ENCODE measurements at regions not wholly inside any gene's neighbourhood (a gene's known extent, or its start where the extent isn't known, plus 50 kb on each side); places are given as distances from the start of the nearest gene placed in this dataset.
A peak's percentile ranks its signal among the peaks of the same experiment; 100 is the strongest.

DNA sequence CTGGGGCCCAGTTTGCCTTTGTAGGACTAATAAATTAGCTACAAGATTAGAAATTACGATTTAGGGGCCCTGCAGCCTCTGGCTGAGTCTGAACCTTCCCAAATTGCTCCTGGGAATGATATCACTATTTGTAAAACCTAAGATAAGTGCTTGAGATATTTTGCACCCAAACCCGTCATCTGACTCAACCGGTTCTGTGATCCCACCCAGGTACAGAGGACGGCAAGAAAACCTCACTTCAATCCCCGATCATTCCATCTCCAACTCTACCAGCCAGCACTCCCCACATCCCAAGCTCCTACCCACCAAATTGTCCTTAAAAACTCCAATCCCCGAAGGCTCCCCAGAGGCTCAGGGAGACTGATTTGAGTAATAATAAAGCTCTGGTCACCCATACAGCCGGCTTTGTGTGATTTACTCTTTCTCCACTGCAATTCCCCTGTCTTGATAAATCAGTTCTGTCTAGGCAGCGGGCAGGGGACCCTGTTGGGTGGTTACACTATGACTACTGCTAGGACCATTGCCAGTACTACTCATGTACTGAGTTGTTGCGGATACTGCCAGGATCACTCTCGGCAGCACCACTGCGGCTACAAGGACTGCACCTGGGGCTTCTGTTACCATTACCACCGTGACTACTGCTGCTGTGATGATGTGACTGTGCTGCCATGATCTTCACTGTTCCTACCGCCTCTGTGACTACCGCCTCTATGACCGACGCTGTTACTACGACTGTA is 73.1 kb downstream of the IRF8 start:
- DNase-seq, result no peak

DNA sequence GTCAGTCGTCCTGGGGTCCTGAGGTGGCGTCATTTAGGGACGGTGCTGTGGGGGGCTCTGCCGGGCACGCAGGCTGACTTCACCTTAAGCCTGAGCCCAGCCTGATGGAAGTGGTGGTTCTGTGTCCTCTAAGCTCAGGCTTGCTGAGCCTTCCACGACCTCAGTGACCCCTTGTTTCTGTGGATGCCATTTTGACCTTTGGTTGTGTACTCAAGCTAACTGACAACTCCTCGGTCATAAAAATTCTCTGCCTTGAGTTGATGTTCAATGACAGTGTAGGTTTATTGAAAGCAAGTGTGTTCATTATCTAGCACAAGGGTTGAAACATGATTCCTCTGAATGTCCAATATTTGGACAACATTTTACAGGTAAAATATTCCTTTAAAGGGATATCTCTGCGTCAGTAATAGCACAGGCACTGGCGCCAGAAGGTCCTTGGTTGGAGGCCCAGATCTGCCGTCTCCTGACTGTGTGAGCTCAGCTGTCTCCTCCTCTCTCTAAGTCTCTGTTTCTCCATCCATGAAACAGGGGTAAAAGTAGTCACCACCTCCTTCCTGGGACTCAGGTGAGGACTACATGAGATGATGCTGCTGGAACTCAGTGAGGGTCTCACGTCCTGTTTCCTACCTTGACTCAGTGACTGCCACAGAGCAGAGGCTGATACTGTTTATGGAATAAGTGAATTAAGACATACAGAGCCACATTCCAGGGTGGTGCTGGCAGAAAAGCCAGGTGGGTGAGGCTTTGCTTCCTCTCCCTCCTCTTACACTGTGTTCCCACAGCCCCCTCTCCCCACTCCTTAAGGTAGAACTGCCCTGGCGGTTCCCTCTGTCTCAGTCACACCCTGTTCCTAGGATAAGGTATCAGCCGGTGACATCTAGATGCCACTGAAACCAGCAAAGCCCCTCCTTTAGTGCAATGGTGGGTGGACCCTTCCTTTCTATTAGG is 75.7 kb downstream of the IRF8 start:
- DNase-seq, result no peak

DNA sequence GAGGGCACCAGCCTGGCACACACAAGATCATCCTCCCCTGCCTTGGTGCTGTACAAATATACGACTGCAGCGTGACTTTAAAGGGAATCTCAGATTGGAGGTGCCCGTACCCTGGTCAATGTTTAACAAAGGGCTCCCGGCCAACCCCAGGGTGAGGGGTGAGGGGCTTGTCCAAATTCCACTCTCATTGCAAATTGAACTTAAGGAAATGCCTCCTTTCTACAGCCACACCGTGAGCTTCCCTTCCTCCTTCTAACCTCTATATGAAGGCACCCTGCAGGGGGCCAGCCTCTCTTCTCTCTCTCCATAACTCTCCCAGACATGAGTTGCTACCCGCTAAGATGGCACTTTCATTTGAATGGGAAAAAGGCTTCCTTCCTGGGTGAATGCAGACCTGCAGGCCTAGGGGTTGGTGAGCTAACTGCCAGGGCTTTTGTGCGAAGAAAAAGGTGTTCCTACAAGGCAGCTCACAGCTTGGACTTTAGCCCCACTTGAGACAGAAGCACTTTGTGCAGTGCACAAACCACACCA is 76.6 kb downstream of the IRF8 start:
- no peak for DNase-seq

DNA sequence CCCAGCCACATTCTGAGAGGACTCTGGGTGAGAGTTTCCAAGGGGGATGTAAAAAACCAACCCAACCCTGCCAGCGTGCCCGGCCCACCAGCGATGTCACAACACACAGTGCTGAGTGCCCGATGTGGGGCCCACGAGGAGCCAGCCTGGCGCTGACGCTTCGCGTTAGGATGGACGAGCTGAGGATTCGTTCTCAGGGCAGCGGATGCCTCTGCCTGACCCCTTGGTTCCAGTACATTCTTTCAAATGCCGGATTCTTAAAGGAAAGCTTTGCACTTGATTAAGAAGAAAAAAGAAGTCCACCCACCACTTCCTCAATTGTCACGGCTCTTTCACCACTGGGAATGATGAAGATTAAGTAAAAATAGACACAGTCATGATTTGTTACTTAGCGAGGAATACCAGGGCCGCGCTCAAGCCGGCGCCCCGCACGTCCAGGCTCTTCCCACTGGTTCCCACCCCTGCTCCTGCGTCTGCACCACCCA is 79.4 kb downstream of the IRF8 start:
- no peak for DNase-seq

DNA sequence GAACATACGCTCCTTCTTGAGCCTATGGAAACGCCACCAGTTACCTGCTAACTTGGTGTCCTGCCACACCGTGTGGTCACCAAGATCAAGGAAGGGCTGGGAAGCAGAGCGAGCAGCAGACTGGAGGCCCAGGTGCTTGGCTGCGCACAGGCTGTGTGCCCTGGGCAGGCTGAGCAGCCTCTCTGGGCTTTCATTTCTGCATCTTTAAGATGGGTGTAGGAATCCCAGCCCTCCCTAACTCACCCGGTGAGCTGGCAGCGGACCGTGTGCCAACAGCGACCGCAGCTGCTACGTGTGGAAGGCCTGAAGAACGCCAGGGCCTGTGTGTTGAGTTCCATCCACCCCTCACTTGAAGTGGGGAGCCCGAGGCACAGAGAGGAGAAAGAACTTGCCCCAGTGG is 80.0 kb downstream of the IRF8 start:
- no peak for DNase-seq

DNA sequence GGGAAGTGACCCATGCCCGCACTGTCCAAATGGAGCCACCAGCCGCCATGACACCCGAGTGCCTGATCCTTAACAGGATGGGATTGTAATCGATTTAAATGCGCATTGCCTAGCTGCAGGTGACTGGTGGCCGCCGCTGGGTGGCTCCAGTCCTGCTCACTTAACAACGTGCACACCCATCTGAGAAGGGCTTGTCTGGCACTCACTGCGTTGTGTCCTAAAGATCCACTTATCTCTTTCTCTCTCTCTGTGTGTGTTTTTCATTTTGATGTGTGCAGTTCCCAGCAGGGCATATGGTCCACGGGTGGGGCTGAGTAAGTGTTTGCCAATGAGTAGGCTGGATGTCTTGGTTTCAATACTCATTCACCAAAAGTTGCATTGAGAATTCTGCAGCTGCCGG is 80.6 kb downstream of the IRF8 start:
- DNase-seq, result no peak

DNA sequence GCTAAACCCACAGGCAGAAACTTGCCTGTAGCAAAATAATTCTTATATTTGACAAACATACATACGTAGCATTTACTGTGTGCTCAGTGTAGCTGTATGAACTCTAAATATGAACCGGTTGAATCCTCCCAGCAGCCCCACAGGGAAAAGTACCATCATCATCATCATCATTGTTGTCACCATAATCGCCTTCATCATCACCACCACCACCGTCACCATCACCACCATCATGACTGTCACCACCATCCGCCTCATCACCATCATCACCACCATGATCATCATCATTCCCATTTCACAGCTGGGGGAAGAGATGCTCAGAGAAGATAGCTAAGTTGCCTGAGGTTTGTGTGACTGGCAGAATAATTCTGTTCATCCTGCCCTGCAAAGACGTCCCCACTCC is 81.7 kb downstream of the IRF8 start:
- no peak for DNase-seq

DNA sequence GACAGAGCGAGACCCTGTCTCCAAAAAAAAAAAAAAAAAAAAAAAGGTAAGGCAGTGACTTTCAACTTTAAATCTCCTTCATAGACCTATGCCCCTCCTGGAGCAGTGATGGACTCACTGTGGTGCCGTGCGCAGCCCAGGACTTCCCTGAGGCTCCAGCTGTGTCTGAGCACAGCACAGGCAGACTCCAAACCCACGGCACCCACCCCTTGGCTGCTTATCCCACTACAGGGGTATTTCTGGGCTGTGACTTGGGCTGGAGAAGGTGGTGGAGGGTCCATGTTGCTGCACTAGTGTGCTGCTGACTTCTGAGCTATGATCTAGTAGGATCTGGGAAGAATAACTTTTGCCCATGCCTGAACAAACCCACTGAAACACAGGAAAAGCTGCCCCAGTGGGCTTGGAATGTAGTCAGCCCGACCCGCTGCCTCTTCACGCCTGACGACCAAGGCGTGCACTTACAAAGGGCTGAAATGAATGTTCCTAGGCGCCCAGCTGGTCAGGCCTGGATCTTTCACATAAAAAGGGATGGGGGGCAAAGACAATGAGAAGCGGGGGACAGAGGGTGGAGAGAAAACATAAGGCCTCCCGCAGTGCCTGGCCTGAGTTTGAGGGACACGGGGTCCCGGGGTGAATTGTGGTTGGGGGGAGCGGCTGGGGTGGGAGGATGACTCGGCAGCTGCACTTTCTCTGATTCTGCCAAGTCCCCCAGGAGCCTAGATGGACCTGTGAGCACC is 83.0 kb downstream of the IRF8 start:
- DNase-seq, result no peak

DNA sequence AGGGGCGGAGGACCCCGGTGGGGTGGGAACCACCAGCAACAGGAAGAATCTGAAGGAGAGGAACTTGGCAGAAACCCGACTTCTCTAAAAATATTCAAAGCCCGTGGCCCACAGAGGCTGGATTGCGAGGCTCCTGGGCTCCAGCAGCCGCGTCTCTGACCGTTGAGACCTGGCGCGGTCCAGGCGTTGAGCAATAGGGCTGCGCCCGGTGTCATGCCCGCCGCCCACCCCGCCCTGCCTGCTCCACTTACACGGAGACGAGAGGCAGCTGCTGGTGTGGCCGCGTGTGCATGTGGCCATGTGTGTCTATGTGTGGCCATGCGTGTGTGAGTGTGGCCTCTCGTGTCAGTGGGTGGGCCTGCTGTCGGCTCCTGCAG is 83.6 kb downstream of the IRF8 start:
- DNase-seq, result no peak

DNA sequence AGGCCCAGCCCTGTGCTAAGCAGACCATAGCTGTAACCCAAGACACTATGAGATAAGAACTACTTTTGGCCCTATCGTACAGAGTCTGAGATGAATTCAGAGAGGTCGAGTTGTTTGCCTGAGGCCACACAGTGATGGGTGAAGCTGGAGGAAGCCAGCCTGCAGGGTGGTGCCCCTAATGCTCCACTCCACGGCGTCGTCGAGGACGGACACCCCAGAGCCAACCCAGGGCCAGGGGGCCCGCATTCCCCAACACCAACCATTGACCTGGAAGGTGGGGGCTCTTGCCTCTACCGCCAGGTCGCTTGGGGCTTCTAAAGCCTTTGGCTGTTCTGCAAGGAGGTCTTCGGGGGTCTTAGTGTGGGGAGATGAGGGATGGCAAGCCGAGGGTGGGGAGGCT is 84.1 kb downstream of the IRF8 start:
- no peak for DNase-seq

DNA sequence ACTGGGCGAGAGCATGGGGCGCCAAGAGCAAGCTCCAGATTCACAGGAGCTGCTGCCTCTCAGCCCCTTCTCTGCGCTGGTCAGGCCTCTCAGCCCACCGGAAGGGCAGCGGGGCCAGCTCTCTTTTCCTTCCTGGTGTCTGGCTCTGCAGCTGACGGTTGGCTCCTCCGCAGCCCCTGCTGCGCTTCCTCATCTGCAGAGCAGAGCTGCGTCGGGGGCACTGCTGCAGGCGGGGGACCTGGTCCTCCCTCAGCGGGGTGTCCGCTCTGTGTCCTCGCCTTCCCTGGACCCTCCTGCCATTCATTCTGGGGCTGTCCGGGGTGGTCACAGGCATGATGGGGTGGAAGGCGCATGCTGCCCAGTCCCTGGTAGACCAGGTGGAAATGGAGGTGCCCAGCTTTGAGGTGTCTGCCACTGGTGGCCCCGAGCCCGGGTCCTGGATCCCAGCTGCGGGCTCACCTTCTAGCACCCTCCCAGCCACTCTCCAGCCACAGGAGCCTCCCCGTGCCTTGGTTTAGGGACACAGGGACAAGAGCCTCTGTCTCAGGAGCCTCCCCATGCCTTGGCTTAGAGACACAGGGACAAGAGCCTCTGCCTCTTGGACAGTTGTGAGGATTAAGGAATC is 84.8 kb downstream of the IRF8 start:
- no peak for DNase-seq

DNA sequence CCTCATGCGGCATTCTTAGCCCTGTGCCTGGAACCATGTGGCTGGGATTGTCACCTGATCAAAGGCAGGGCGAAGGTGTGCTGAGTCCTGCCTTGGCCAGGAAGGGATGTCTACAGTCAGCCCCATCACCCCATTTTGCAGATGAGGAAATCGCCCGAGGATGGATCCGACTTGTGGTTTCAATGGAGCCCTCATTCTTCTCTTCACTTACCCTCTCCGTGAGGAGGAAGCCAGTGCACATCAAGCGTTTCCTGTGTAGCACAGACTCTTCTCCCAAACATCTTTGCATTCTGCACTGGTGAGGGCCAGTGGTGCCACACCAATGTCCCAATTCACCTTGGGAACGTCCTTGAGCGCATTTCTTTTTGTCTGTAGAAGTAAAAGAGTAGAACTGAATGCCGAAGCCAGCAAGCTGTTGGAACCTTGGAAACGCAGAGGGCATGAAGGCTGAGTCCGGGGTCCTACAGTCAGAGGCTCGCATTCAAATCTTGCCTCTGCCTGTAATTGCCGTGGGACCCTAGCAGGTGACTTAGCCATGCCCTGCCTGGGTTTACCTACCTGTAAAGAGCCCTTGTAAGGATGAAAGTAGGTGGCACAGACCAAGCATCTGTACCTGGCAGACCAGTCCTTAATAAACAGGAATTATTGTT is 85.4 kb downstream of the IRF8 start:
- DNase-seq, result no peak

DNA sequence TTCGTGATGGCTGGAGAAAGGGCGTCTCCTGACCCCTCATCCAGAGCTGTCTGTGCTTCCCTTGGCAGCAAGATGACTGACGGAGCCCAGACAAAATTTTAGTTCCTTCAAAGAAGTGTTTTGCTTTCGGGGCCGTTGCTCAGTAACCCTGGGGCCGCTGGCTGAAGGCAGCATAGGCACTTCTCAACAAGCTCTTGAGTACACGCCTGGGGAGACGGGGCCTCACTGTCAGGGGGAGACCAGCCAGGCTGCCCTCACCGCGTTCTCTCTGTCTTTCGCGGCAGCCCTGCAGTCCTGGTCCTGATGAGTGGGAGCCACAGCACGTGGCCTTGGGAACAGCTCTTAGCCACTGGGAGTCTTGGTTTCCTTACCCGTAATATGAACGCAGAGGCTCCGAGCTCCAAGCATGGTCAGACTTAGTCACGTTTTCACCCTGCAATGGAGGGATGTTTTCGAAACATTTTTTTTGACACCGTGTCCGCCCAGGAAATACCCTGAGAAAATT is 86.0 kb downstream of the IRF8 start:
- DNase-seq, result no peak

DNA sequence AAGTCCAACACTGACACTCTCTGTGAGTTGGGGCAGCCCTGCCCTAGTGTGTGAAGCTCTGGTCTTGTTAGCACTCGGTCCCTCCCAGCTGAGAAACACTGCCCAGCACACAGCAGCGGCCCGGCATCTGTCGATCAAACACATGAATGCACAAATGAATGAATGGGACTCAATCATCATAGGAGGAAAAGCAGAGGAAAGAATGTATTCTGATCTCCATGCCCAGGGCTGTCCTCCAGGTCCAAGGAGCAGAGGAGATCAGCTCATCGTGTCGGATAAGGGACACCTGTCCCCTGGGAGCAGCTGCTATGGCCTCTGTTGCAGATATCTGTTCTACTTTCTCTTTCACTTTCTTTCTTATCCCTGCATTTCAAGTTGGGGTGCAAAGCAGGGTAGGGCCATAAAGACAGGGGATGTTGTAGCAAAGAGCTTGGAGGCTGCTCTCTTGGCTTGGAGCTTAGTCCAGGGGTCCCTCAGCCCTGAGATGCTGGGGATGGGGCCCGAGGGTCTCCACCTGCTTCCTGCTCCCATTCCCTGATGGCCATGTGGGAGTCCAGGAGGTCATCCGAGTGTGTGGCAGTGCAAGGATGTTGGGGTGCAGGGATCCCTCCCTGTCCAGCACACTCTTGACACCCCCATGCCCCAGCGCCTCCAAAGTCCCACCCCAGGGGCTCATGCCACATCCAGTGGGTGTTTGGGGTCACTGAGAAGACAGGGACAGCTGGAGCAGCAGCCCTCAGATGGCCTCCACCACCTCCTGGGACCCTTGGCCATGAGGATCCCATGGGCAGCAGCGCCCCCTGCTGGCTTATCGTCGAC is 88.2 kb downstream of the IRF8 start:
- DNase-seq, result peak; percentile 83

DNA sequence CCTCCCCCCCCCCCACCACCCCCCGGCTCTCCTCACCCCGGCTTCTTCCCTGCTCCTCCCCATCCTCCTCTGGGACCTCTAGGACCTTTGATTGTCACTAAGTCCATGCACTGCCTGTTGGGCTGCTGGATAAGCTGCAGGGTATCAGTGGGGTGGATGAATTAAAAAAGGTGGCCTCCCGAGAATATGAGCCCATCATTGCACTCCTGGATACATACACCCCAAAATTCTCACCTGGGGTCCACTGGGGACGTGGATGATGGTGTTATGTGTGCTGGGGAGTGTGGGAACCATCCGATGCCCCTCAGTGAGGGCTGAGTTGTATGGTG is 88.8 kb downstream of the IRF8 start:
- no peak for DNase-seq

DNA sequence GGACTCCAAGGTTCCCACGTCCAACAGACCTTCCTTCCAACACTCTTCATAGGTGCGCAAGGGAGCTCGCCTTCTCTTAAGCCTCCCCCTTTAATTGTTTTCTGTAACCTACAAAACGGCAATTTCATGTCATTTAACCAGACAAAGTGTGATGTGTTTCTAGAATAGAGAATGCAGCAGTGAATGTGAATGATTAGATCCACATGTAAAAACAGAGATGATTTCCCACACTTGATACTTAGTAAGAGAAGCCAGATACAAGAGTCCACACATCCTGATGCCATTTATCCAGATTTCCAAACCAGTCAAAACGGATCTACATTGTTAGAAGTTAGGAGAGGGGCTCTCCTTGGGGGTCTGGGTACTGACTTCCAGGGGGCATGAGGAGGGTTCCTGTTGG is 89.3 kb downstream of the IRF8 start:
- DNase-seq, result no peak

DNA sequence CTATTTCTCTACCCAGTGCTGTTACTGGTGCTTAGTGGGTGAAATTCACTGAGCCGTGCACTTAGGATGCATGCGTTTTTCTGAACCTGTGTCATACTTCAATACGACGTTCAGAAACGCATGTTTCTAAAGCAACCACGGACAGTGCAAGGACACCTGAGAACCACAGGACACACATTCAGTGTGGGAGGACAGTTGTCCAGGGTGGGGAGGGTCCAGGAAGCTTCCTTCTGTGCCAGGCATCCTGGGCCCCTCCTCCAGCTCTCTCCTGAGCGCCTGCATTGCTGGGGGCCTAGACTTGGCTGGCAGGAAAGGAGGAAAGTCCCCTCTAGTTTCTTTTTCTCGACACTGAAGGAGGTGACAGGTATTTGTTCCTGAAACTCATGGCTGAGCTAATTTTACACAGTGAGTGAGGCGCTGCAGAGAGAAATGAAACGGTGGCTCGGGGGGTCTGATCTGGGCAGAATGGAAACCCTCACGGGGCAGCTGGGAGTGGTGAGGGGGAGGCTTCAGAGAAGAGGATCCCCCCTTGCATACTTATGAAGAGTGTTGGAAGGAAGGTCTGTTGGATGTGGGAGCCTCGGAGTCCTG is 89.9 kb downstream of the IRF8 start:
- peak; percentile 83 for DNase-seq

DNA sequence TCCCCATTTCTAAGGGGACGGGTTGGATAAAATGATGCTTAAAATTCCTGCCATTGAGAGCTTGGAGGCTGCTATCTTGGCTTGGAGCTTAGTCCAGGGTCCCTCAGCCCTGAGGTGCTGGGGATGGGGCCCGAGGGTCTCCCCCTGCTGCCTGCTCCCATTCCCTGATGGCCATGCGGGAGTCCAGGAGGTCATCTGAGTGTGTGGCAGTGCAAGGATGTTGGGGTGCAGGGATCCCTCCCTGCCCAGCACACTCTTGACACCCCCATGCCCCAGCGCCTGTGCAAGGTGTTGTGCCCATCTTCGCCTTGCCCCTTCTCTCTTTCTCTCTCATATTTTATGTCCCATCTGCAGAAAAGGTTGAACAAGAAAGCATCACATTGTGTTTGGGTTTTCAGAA is 90.4 kb downstream of the IRF8 start:
- no peak for DNase-seq

DNA sequence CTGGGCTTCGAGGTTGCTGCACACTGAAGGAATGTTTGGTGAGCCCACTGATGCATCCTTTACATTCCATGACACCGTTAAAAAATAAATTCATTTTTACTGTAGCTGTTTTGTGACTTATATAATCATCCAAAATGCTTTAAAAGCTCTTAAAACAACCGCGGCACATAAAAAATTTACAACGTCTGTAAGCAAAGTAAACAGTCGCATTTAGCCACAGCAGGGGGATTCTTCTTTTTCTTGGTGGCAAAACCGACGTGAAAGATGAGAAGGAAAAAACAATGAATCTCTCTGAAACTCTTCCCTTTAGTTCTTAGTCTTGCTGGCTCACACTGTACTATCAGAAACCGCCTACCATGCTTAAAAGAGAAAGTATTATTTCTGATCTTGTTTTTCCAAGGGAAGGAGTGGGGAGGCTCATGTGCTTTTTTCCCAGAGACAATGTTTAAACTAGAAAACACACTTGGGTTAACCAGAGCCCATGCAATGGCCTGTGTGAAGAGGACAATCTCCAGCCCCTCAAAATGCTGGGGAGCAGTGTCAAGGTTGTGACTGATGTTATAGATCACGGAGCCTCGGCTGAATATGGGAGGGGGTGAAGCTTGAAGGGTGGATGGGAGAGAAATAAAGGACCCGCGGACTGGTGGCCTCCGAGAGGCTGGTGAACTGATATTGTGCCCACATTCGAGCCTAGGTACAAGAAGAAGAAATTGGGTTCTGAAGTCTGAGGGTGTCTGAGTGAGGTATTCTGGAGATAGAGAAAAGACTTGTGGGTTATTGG is 91.1 kb downstream of the IRF8 start:
- no peak for DNase-seq

DNA sequence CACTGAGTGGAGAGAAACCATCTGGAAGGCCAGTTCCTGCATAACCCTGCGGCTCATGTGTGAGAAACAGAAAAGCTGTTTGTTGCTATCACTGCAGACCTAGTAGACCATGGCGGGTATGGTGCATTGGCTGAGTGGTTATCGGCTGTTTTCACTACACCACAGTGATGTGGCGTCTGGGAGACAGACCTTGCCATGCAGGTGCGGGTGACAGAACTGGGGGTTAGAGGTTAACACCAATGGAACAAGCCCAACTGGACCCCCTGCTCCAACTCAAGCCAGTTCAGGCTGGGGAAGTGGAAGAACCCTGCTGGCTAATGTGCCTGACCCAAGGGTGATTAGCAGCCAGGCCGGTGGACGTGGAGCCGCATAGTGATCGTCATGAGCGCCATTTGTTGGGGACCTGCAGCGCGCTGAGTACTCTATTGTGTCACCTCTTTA is 91.9 kb downstream of the IRF8 start:
- DNase-seq, result no peak

Data from activated CD8-positive, alpha-beta memory T cell treated with anti-CD3 and anti-CD28 coated beads for 24 hours (primary cell).